ENCODE measurements at regions not wholly inside any gene's neighbourhood (a gene's known extent, or its start where the extent isn't known, plus 50 kb on each side); places are given as distances from the start of the nearest gene placed in this dataset.

- TF ChIP-seq CTCF (IDR thresholded peaks at IDR 0.05; ENCODE audit: low read depth, low read length, missing input control): no peak
- TF ChIP-seq MAX (IDR thresholded peaks at IDR 0.05): no peak
- TF ChIP-seq RAD21 (IDR thresholded peaks at IDR 0.05): no peak
- no peak for TF ChIP-seq FOXA1 (IDR thresholded peaks at IDR 0.05)
Observed at GRCh38 chr7:22655781-22656180, 71.2 kb upstream of the IL6 start.

Measured in liver (tissue), 3 donors.